NCI-H2029 treated with DMSO at 0.1 percent for 48 hours (cell line): ENCODE measurements at regions not wholly inside any gene's neighbourhood (a gene's known extent, or its start where the extent isn't known, plus 50 kb on each side); places are given as distances from the start of the nearest gene placed in this dataset.

Experiments used
- DNase-seq: peaks from one replicate; lab custom pipeline; 2025; lab: John Stamatoyannopoulos, UW

GRCh38 chr7:36100634-36101033, 52.4 kb upstream of the EEPD1 start:
- DNase-seq = no peak
